Erythroblast (primary cell): ENCODE measurements at regions not wholly inside any gene's neighbourhood (a gene's known extent, or its start where the extent isn't known, plus 50 kb on each side); places are given as distances from the start of the nearest gene placed in this dataset.

ENCODE experiments used
- GATA1 ChIP-seq: IDR thresholded peaks from 2 replicates; pipeline ENCODE4 v1.6.1; 2011; ENCODE audit warnings: low read depth, mild to moderate bottlenecking, control low read depth, low read length, moderate library complexity
- POLR2A ChIP-seq: IDR thresholded peaks from 2 replicates; pipeline ENCODE4 v1.6.1; 2011; ENCODE audit warnings: mild to moderate bottlenecking, low read length

DNA sequence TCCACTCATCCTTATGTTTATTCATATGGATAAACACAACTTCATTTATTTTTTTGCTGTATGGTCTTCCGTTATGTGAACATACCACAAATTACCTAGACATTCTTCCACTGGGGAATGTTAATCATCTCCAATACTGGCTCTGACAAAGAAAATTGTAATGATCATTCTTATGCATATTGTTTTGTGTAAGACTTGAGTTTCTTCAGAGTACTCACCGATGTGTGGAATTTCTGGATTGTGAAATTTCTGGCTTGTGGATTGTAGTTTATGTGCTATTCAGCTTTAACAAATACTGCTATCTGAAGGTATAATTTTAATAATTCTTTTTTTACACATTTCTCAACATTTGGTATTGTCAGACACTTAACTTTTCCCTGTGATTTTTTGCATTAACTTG, 212.2 kb upstream of the THUMPD2 start:
- TF ChIP-seq POLR2A (no peak), GATA1 (no peak)
